GM10266 (cell line): ENCODE measurements at regions not wholly inside any gene's neighbourhood (a gene's known extent, or its start where the extent isn't known, plus 50 kb on each side); places are given as distances from the start of the nearest gene placed in this dataset.

ENCODE experiments used
- DNase-seq: peaks from one replicate; pipeline ENCODE4 v3.0.0; 2012; ENCODE audit errors: extremely low spot score
- CTCF ChIP-seq: IDR thresholded peaks from 2 replicates; pipeline ENCODE4 v1.5.1; 2012; ENCODE audit warnings: mild to moderate bottlenecking, low read depth; ENCODE audit not compliant: control insufficient read depth, insufficient read depth; ENCODE audit errors: missing control alignments

DNA sequence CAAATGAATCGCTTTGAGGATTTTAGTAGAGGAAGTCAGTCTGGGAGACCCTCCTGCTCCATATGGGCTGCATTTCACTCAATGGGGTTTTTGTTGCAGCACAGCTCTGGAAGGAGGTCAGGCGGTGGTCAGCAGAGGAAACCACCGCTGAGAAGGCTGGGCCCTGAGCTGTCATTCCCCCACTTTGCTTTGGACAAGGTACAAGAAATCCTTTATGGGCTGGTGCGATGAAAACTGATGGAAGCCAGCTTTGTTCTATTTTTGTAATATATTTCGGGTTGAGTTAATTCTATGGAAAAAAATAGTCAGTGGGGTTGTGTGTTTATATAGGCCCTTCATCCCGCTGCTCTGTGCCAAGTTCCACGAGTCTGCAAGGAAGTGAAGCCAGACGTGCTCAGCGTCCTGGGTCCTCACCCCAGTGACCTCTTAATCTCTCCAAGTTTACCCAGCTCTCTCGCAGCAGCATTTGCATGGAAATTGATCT lies 157.1 kb upstream of the TMC3 start:
- DNase-seq: no peak
- no peak for TF ChIP-seq CTCF

- no peak for DNase-seq
- no peak for TF ChIP-seq CTCF
These were observed 156.3 kb upstream of the TMC3 start for GRCh38 chr15:81530271-81530691.

DNA sequence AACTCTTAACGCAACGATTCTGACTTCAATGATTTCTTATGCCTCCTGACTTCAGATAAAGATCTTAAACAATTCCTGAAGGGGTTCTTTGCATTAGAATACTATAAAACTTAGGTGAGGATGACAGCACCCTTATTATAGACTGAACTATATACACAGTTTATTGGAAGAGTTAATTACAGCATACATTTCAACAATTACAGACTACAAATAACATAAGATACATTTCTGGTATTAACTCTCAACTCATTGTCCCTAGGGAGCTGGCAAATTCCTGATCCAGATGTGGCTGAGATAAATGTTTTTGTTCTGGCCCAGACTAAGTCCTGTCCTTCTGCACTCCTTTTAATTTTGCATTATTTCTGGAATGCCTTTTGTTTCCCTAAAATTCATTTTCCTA lies 155.5 kb upstream of the TMC3 start:
- TF ChIP-seq CTCF: no peak
- no peak for DNase-seq

DNA sequence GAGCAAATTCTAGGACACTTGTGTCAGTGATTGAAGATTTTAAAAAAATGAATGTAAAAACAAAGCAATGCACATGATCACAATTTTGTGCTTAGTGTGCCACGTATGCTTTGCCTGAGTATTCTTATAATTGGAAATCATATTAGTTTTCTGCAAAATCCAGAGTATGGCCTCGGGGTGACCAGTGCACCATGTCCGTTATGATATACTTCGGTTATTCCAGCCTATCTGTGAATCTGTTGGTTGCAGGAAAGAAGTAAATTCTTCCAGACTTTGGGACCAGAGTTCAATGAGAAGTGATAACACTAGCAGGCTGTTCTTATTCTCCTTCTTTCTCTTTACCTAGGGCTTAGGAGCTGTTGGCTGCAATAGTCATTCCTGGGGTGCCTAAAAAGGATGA lies 152.0 kb upstream of the TMC3 start:
- no peak for TF ChIP-seq CTCF
- no peak for DNase-seq

DNA sequence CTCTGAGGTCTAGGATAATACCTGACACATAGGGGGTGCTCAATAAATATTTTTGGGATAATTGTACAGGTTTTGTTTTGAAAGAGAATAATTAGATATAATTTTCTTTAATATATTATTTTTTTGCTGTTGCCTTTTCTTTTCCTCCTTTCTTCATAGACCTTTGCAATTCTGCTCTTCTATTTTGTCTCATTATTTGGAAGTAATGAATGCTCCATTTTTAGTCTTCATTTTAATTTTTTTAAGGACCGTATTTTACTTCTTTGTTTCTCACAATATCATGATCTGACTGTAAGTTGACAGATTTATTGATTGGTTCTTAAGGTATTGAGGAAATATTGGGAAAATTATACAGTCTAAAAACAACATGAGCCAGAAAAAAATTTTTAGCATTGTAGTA lies 150.5 kb upstream of the TMC3 start:
- no peak for DNase-seq
- no peak for TF ChIP-seq CTCF

DNA sequence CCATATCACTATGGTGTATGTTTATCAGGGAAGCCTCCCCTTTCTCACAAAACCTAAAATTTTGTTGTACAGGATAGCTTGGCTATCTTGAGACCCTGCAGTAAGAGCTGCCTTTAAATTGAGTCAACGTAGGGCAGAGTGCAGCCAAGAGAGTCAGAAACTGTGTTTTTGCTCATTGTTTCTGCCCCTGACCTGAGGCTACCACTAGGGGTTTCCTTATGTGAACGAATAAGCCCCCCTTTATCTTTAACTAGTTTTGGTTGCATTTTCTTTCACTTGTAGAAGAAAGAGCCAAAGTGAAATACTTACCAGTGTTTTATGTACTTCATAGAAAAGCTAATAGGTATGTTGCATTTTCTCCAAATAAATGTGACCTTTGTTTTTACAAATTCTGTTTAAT lies 149.9 kb upstream of the TMC3 start:
- TF ChIP-seq CTCF: no peak

GRCh38 chr15:81520480-81520879 lies 146.5 kb upstream of the TMC3 start:
- DNase-seq: no peak
- no peak for TF ChIP-seq CTCF

More for the DNA sequence above, 149.9 kb upstream of the TMC3 start:
- no peak for DNase-seq
